B cell (primary cell): ENCODE measurements at regions not wholly inside any gene's neighbourhood (a gene's known extent, or its start where the extent isn't known, plus 50 kb on each side); places are given as distances from the start of the nearest gene placed in this dataset.

ENCODE experiments used
- CTCF ChIP-seq: fragments of 200-600 bp; IDR thresholded peaks from one replicate; pipeline ENCODE4 v1.8.0; 2022; ENCODE audit warnings: antibody characterized with exemption, mild to moderate bottlenecking
- EZH2 ChIP-seq: IDR thresholded peaks from 2 replicates; pipeline ENCODE4 v1.6.1; 2012; ENCODE audit warnings: borderline replicate concordance, low read depth, mild to moderate bottlenecking, moderate library complexity, low read length; ENCODE audit not compliant: insufficient read depth, poor library complexity, severe bottlenecking

- TF ChIP-seq CTCF (no peak), EZH2 (no peak)
Measured at GRCh38 chr3:6124875-6125274, 736.0 kb upstream of the GRM7 start.
